Breast epithelium (tissue), 3 donors: ENCODE measurements at regions not wholly inside any gene's neighbourhood (a gene's known extent, or its start where the extent isn't known, plus 50 kb on each side); places are given as distances from the start of the nearest gene placed in this dataset.

ENCODE experiments used
- CTCF ChIP-seq, 3 donors: fragments of 450-650 bp; IDR thresholded peaks; one replicate each; pipeline ENCODE4 v1.5.1; 2016 to 2017; ENCODE audit warnings: antibody characterized with exemption in 3 of 3, mild to moderate bottlenecking in 3 of 3, moderate library complexity in 3 of 3
- POLR2A ChIP-seq: fragments of 450-650 bp; IDR thresholded peaks from one replicate; pipeline ENCODE4 v1.6.1; 2016; ENCODE audit warnings: antibody characterized with exemption, mild to moderate bottlenecking, moderate library complexity
- POLR2AphosphoS5 ChIP-seq, 3 donors: sonication (generic); formaldehyde crosslinking; IDR thresholded peaks; one replicate each; pipeline ENCODE4 v1.6.1; 2017; ENCODE audit warnings: antibody characterized with exemption in 3 of 3

DNA sequence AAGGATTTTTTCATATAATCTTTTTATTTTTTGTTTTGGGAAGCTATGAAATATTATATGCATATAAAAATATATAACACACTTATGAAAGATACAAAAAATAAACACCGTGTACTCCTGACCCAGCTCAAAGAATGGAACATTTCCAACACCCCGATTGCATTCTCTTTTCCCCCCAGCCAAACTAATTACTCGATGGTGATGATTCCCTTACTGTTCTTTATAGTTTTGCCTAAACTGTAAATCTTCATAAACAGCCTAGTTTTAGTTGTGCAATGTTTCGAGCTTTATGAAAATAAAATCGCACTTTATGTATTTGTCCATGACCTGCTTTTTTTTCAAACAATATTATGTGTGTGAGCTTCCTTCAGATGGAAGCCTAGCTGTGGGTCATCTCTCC, 352.0 kb upstream of the KAZN start:
- TF ChIP-seq CTCF (IDR thresholded peaks at IDR 0.05), result no peak
- no peak for TF ChIP-seq POLR2AphosphoS5 (IDR thresholded peaks at IDR 0.05)
- TF ChIP-seq POLR2A, result no peak
